RWPE2 (cell line): ENCODE measurements at regions not wholly inside any gene's neighbourhood (a gene's known extent, or its start where the extent isn't known, plus 50 kb on each side); places are given as distances from the start of the nearest gene placed in this dataset.

Experiments used
- ATAC-seq: fragments of 200-7000 bp; cut with Tn5 transposase; 3 replicates; pipeline ENCODE4 v1.9.1; 2021; ENCODE audit warnings: low read depth
- DNase-seq: peaks from one replicate; pipeline ENCODE4 v3.0.0-alpha.2; 2020; ENCODE audit warnings: low spot score
- H3K27ac ChIP-seq: fragments of 450-650 bp; 2 replicates; pipeline ENCODE4 v1.5.1; 2017; ENCODE audit warnings: mild to moderate bottlenecking; ENCODE audit not compliant: poor library complexity, severe bottlenecking
- H3K27me3 ChIP-seq: fragments of 250-450 bp; sonication (Bioruptor Pico); 2 replicates; pipeline ENCODE4 v1.5.1; 2021; ENCODE audit warnings: mild to moderate bottlenecking, moderate library complexity; ENCODE audit not compliant: insufficient read depth, poor library complexity, severe bottlenecking
- H3K36me3 ChIP-seq: fragments of 250-450 bp; sonication (Bioruptor Pico); 2 replicates; pipeline ENCODE4 v1.5.1; 2020; ENCODE audit warnings: low read depth, mild to moderate bottlenecking, moderate library complexity
- H3K4me1 ChIP-seq: fragments of 250-450 bp; sonication (Bioruptor Pico); 2 replicates; pipeline ENCODE4 v1.5.1; 2021; ENCODE audit warnings: mild to moderate bottlenecking, moderate library complexity; ENCODE audit not compliant: insufficient read depth, poor library complexity, severe bottlenecking
- H3K4me3 ChIP-seq: fragments of 250-450 bp; sonication (Bioruptor Pico); 2 replicates; pipeline ENCODE4 v1.5.1; 2021; ENCODE audit warnings: mild to moderate bottlenecking, moderate library complexity; ENCODE audit not compliant: severe bottlenecking
- H3K9me3 ChIP-seq: fragments of 250-450 bp; sonication (Bioruptor Pico); 2 replicates; pipeline ENCODE4 v1.5.1; 2021; ENCODE audit warnings: mild to moderate bottlenecking, moderate library complexity; ENCODE audit not compliant: severe bottlenecking
- CTCF ChIP-seq: fragments of 450-650 bp; IDR thresholded peaks from one replicate; pipeline ENCODE4 v1.5.1; 2017; ENCODE audit warnings: mild to moderate bottlenecking, moderate library complexity; ENCODE audit not compliant: poor library complexity, severe bottlenecking

GRCh38 chr14:101223127-101223526 is 319.6 kb upstream of the RTL1 start:
- no peak for ATAC-seq
- H3K27me3 ChIP-seq: no peaks in the 10 kb centered on the region
- H3K36me3 ChIP-seq: no peaks in the 10 kb centered on the region
- no peak for DNase-seq
- H3K4me1 ChIP-seq: no peaks in the 10 kb centered on the region
- no peak overlapping the region for H3K4me3 ChIP-seq
- no peak overlapping the region for H3K27ac ChIP-seq
- TF ChIP-seq CTCF: no peak
- H3K9me3 ChIP-seq: no peaks in the 10 kb centered on the region

GRCh38 chr14:101223561-101224162 is 320.1 kb upstream of the RTL1 start:
- H3K27ac ChIP-seq: no peak overlapping the region
- DNase-seq (no peak), ATAC-seq (no peak)
- H3K4me1 ChIP-seq: no peaks in the 10 kb centered on the region
- no peaks in the 10 kb centered on the region for H3K27me3 ChIP-seq
- TF ChIP-seq CTCF: no peak
- no peak overlapping the region for H3K4me3 ChIP-seq
- H3K9me3 ChIP-seq: no peaks in the 10 kb centered on the region
- H3K36me3 ChIP-seq: no peaks in the 10 kb centered on the region

- peak; percentile 47 for DNase-seq
- no peak for TF ChIP-seq CTCF
- H3K27ac ChIP-seq: no peak overlapping the region
- no peaks in the 10 kb centered on the region for H3K36me3 ChIP-seq
- no peaks in the 10 kb centered on the region for H3K9me3 ChIP-seq
- H3K27me3 ChIP-seq: no peaks in the 10 kb centered on the region
- no peak overlapping the region for H3K4me3 ChIP-seq
- no peaks in the 10 kb centered on the region for H3K4me1 ChIP-seq
- no peak for ATAC-seq
Observed at GRCh38 chr14:101224356-101225156, 321.0 kb upstream of the RTL1 start.

GRCh38 chr14:101225157-101226152 is 321.9 kb upstream of the RTL1 start:
- ATAC-seq (no peak), DNase-seq (no peak)
- TF ChIP-seq CTCF: no peak
- no peaks in the 10 kb centered on the region for H3K9me3 ChIP-seq
- H3K4me1 ChIP-seq: no peaks in the 10 kb centered on the region
- no peak overlapping the region for H3K4me3 ChIP-seq
- H3K27me3 ChIP-seq: no peaks in the 10 kb centered on the region
- H3K36me3 ChIP-seq: no peaks in the 10 kb centered on the region
- H3K27ac ChIP-seq: no peak overlapping the region
